ENCODE measurements at regions not wholly inside any gene's neighbourhood (a gene's known extent, or its start where the extent isn't known, plus 50 kb on each side); places are given as distances from the start of the nearest gene placed in this dataset.

DNA sequence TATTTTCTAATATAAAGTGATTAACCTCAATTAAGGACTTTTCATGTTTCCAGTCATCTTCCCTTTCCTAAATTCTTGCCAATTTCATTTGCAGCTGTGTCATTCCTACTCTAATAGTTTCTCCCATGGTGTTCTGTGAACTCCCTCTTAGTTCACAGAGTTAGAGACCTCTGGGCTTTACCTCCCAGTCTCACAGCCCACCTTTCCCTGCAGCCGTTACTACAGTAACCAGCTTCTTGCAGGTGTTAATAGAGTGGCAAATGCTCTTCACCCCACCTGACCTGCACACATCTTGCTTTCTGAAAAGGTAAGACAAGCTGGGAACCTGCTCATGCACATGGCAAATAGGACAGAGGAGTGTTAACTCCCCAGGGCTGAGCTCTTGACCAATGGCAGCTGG, 250.1 kb downstream of the FBXO15 start:
- no peak overlapping the region for H3K27ac ChIP-seq
- no peak for TF ChIP-seq ZFX (IDR thresholded peaks at IDR 0.05)

- TF ChIP-seq CTCF (conservative IDR thresholded peaks at IDR 0.05) (no peak), ZFX (IDR thresholded peaks at IDR 0.05) (no peak)
- H3K27ac ChIP-seq = no peak overlapping the region
Measured at GRCh38 chr18:73896685-73897084, 250.9 kb downstream of the FBXO15 start.

DNA sequence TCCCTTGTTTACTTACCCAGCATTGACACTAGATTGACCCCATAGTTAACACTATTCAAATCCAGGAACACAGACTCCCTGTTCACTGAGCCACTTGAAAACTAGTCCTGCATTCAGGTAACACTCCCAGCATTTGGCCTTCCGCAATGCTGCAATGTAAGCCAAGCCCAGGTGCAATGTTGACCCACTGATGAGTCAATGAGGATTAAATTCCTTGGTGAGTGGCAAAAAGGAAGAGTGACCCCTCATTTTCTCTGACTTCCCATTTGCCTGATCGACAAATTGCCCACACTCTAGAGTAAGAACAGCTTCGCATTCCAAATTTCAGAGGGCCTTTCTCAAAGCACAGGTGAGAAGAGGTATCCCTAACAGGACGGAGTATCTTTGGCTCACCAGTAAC, 251.9 kb downstream of the FBXO15 start:
- H3K27ac ChIP-seq = no peak overlapping the region
- TF ChIP-seq ZFX (IDR thresholded peaks at IDR 0.05) = no peak
- TF ChIP-seq CTCF (conservative IDR thresholded peaks at IDR 0.05) = no peak

DNA sequence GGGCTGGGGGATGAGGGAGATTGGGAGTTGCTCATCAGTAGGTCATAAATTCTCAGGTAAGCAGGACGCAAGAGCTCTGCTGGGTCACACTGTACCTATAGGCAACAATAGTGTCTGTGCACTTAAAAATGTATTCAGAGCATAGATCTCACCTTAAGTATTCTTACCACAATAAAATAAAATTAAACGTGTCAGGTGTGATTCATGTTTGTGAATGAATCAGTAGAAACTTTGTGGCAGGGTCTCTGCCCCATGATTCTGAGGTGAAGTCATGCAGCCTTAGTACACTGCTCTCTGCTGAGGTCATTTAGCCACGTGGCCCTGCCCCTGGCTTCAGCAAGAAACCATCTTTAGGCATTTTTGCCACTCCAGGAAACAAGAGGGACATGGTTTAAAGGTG, 253.8 kb downstream of the FBXO15 start:
- TF ChIP-seq CTCF (conservative IDR thresholded peaks at IDR 0.05) = no peak
- TF ChIP-seq ZFX (IDR thresholded peaks at IDR 0.05) = no peak
- no peak overlapping the region for H3K27ac ChIP-seq

DNA sequence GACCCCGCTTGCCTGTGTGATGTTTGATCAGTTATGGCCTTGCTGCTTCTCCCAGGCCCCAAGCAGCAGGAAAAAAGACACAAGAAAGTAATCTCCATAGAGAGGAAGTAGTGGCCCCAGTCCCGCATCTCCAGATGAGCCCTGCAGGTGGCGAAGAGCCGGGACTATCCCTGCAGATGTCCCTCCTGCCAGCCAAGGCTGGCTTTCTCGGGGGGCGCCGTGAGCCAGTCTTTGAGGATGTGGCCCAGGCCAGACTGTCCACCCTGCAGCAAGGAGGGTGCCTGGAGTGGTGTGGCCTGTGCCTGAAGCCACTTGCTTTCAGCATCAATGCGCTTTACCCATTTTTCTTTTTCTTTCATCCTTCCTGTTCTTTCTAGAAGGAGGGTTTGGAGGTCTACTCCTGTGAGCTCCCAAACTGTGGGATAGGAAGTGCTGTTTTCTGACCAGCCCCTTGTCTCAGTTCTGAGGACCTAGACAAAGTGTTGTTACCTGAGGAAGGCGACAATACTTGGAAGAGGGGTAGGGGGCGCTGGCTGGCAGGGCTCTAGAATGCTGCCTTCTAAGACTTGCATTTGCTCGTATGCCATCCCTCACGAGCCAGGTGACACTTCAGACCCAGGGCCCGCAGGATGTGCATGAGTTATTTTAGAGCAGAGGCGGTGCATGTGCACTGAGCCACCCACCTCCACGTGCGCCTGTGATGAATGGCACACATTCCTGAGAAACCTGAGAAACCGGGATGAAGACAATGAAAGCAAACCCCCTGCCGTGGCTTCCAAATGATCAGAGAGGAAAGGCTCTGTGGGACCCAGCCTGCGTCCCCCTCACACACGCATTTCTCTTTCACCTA, 255.8 kb downstream of the FBXO15 start:
- no peak for TF ChIP-seq ZFX (IDR thresholded peaks at IDR 0.05)
- peak; percentile 25 for TF ChIP-seq CTCF (conservative IDR thresholded peaks at IDR 0.05)
- no peak overlapping the region for H3K27ac ChIP-seq

DNA sequence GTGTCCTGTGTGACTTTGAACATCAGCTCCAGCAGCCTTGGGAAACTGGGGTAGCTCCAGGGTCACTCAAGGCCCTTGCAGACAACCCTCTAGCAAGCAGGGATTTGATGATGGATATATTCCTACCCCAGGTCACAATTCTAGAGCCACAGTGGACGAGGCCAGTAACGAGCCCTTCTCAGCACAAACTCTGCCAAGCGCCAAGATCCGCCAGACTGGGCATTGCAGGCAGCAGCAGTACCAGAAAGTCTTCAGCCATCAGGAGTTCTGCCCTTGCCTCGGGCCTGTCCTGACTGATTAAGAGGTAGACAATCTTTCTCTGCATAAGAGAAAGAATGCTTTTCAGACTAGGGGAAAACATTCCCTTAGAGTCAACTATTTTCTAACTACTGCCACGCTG, 259.1 kb downstream of the FBXO15 start:
- H3K27ac ChIP-seq = no peak overlapping the region
- TF ChIP-seq CTCF (conservative IDR thresholded peaks at IDR 0.05) (no peak), ZFX (IDR thresholded peaks at IDR 0.05) (no peak)

DNA sequence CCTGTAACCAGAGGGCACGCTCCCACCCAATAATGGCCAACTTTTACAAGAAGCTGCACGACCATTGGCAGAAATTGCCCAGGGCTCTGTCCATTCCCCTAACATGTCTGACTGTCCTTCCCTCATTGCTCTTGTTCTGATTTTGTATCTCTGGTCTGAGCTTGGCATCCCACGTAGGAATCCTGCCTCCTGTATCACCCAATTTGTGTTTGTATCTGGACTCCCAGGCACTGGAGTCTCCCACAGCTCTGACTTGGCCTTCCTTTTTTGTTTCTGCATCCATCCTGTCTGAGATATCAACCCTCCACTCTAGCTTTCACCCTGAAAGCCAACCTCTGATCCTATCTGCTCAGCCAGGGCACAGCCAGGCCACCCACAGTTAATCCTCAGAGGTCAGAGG, 259.8 kb downstream of the FBXO15 start:
- TF ChIP-seq CTCF (conservative IDR thresholded peaks at IDR 0.05) = no peak
- no peak for TF ChIP-seq ZFX (IDR thresholded peaks at IDR 0.05)
- no peak overlapping the region for H3K27ac ChIP-seq

- no peak overlapping the region for H3K27ac ChIP-seq
- TF ChIP-seq ZFX (IDR thresholded peaks at IDR 0.05) (no peak), CTCF (conservative IDR thresholded peaks at IDR 0.05) (no peak)
Measured at GRCh38 chr18:73884868-73885267, 262.8 kb downstream of the FBXO15 start.

All from C4-2B (cell line).